ENCODE measurements at regions not wholly inside any gene's neighbourhood (a gene's known extent, or its start where the extent isn't known, plus 50 kb on each side); places are given as distances from the start of the nearest gene placed in this dataset.

DNA sequence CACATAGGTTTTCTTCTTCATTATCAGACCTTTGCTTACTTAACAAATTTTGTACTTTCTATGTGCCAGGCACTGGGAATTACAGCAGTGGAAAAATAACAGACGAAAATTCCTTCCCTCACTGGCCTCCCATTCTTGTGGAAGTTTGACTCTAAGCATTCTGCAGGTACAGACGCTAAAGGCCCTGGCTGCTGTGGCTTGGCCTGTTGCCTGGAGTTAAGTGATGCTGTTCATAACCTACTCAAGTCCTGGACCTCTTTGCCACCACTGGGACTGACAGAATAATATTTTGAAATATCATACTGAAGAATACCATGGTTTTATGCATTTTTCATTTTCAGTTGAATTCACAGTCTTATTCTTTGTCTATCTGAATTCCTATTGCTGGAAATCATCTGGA is 97.3 kb upstream of the SPATA31C2 start:
- Histone ChIP-seq H3K4me1 (peaks cover 11 to 20% (median 17%) of the 10 kb centered on the region in 4 donors), H3K27me3 (no peaks in the 10 kb centered on the region), H3K4me3 (no peak overlapping the region), H3K9me3 (no peaks in the 10 kb centered on the region), H3K27ac (replicated peaks in 1 of 4) (no peak overlapping the region), H3K36me3 (no peaks in the 10 kb centered on the region)
- WGBS: 72% methylated on average over 2 of the region's 2 CpGs
- DNase-seq (ENCODE audit: extremely low spot score): no peak
- intact Hi-C loops (cut with DNase I): no loop called here
- no peak for TF ChIP-seq POLR2A (IDR thresholded peaks at IDR 0.05; ENCODE audit: low read depth)
- no peak for TF ChIP-seq EP300 (IDR thresholded peaks at IDR 0.05)
- TF ChIP-seq, protein P1, sequence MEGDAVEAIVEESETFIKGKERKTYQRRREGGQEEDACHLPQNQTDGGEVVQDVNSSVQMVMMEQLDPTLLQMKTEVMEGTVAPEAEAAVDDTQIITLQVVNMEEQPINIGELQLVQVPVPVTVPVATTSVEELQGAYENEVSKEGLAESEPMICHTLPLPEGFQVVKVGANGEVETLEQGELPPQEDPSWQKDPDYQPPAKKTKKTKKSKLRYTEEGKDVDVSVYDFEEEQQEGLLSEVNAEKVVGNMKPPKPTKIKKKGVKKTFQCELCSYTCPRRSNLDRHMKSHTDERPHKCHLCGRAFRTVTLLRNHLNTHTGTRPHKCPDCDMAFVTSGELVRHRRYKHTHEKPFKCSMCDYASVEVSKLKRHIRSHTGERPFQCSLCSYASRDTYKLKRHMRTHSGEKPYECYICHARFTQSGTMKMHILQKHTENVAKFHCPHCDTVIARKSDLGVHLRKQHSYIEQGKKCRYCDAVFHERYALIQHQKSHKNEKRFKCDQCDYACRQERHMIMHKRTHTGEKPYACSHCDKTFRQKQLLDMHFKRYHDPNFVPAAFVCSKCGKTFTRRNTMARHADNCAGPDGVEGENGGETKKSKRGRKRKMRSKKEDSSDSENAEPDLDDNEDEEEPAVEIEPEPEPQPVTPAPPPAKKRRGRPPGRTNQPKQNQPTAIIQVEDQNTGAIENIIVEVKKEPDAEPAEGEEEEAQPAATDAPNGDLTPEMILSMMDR (IDR thresholded peaks at IDR 0.05): no peak
- no peak for TF ChIP-seq POLR2AphosphoS5 (IDR thresholded peaks at IDR 0.05)

DNA sequence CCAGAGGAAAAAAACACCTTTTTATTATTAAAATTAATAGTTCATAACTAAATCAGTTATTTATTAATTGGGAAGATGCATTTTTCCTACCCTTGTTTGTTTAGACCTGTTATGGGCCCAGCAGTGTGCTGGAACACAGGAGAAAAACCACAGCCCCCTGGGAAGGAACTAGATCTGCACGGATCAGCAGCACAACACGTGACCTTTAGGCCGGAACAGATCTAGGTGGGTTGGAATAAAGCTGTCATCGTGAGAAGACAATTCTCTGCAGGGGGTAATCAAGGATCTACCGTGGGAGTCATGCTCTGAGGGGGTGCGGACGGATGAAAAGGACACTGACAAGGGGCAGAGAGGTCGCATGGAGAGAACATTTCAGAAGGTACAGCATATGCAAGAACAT is 95.8 kb upstream of the SPATA31C2 start:
- H3K27me3 ChIP-seq: no peaks in the 10 kb centered on the region
- intact Hi-C loops (cut with DNase I): no loop called here
- TF ChIP-seq EP300 (IDR thresholded peaks at IDR 0.05): no peak
- TF ChIP-seq POLR2AphosphoS5 (IDR thresholded peaks at IDR 0.05): no peak
- TF ChIP-seq, protein P1 (IDR thresholded peaks at IDR 0.05): no peak
- TF ChIP-seq POLR2A (IDR thresholded peaks at IDR 0.05; ENCODE audit: low read depth): no peak
- H3K36me3 ChIP-seq: no peaks in the 10 kb centered on the region
- no peaks in the 10 kb centered on the region for H3K9me3 ChIP-seq
- DNase-seq (ENCODE audit: extremely low spot score): no peak
- WGBS: 77% methylated on average over 8 of the region's 8 CpGs
- no peak overlapping the region for H3K4me3 ChIP-seq
- H3K4me1 ChIP-seq: peaks cover 11 to 20% (median 17%) of the 10 kb centered on the region in 4 donors
- H3K27ac ChIP-seq (replicated peaks in 1 of 4): no peak overlapping the region

DNA sequence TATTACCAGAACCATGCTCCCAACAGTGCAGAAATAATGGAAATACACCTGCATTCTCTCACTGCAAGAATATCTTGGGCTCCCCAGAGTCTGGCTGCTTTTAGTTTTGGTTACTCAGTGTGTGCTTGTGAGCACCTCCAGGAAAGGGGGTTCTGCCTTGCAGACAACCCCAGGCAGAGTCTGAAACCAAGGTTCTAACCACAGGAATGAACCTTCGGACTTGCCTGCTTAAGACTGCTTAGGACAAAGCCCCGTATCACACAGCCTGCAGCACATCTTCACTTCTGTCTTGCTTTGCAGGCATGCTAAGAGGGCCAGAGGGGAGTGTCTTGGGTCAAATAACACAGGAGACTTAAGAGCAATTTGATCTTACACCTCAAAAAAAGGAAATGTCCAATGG is 94.8 kb upstream of the SPATA31C2 start:
- H3K27ac ChIP-seq (replicated peaks in 1 of 4): no peak overlapping the region
- WGBS: 81% methylated on average over 2 of the region's 2 CpGs

DNA sequence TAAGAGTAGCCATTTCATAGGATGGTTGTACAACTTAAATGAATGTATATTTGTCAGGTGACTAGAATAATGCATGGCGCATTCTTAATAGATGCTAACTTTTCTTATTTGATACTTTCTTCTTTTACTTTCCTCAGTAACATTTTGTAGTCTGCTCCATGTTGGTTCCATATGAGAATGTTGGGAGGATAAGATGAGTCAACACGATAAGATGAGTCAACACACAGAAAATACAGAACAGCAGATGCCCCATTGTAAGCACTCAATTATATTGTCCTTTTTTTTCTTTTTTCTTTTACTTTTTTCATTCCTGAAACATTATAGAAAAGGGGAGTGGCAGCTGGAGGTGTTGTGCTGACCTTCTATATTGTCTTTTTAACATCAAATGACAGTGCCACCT is 92.3 kb upstream of the SPATA31C2 start:
- DNase-seq (ENCODE audit: extremely low spot score): no peak
- Histone ChIP-seq H3K4me1 (no peaks in the 10 kb centered on the region), H3K27me3 (no peaks in the 10 kb centered on the region), H3K4me3 (no peak overlapping the region), H3K27ac (replicated peaks in 1 of 4) (no peak overlapping the region), H3K36me3 (no peaks in the 10 kb centered on the region), H3K9me3 (no peaks in the 10 kb centered on the region)
- intact Hi-C loops (cut with DNase I): no loop called here
- TF ChIP-seq POLR2A (IDR thresholded peaks at IDR 0.05; ENCODE audit: low read depth): no peak
- TF ChIP-seq POLR2AphosphoS5 (IDR thresholded peaks at IDR 0.05): no peak
- TF ChIP-seq, protein P1 (IDR thresholded peaks at IDR 0.05): no peak
- TF ChIP-seq EP300 (IDR thresholded peaks at IDR 0.05): no peak
- WGBS: 99% methylated on average over 2 of the region's 2 CpGs

More for the DNA sequence above, 94.8 kb upstream of the SPATA31C2 start:
- Histone ChIP-seq H3K36me3 (no peaks in the 10 kb centered on the region), H3K4me1 (peaks cover 11 to 20% (median 17%) of the 10 kb centered on the region in 4 donors), H3K9me3 (no peaks in the 10 kb centered on the region), H3K27me3 (no peaks in the 10 kb centered on the region), H3K4me3 (no peak overlapping the region)
- DNase-seq (ENCODE audit: extremely low spot score): no peak
- intact Hi-C loops (cut with DNase I): no loop called here
- TF ChIP-seq, protein P1 (IDR thresholded peaks at IDR 0.05): no peak
- no peak for TF ChIP-seq EP300 (IDR thresholded peaks at IDR 0.05)
- no peak for TF ChIP-seq POLR2A (IDR thresholded peaks at IDR 0.05; ENCODE audit: low read depth)
- no peak for TF ChIP-seq POLR2AphosphoS5 (IDR thresholded peaks at IDR 0.05)

DNA sequence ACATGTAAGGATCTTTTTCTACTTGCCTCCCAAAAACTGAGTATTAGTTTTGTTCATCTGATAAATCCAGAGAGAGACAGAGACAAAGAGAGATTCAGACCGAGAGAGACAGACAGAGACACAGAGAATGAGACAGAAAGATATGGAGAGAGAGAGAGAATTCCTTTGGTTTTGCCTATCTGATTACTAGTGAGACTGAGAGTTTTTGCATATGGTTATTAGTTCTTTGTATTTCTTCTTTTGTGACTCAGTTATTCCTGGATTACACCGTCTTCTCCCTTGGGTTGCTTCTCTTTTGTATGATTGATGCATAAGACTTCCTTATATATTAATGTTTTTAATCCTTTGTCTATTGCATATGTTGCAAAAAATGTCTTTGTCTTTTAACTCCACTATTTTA is 91.2 kb upstream of the SPATA31C2 start:
- H3K4me3 ChIP-seq: no peak overlapping the region
- intact Hi-C loops (cut with DNase I): no loop called here
- no peak overlapping the region for H3K27ac ChIP-seq (replicated peaks in 1 of 4)
- H3K9me3 ChIP-seq: no peaks in the 10 kb centered on the region
- TF ChIP-seq, protein P1 (IDR thresholded peaks at IDR 0.05): no peak
- no peak for TF ChIP-seq POLR2A (IDR thresholded peaks at IDR 0.05; ENCODE audit: low read depth)
- TF ChIP-seq EP300 (IDR thresholded peaks at IDR 0.05): no peak
- TF ChIP-seq POLR2AphosphoS5 (IDR thresholded peaks at IDR 0.05): no peak
- H3K4me1 ChIP-seq: no peaks in the 10 kb centered on the region
- 94% methylated on average over 2 of the region's 2 CpGs for WGBS
- no peaks in the 10 kb centered on the region for H3K36me3 ChIP-seq
- no peak for DNase-seq (ENCODE audit: extremely low spot score)
- H3K27me3 ChIP-seq: no peaks in the 10 kb centered on the region
